Adrenal gland (tissue), 5 donors: ENCODE measurements at regions not wholly inside any gene's neighbourhood (a gene's known extent, or its start where the extent isn't known, plus 50 kb on each side); places are given as distances from the start of the nearest gene placed in this dataset.
"Not testable (repeated sequence)": the region's sequence is repeated elsewhere in the genome, so short reads cannot be mapped to it uniquely, and the experiment has no call there.

Experiments used
- POLR2A ChIP-seq, 2 donors: fragments of 450-650 bp; IDR thresholded peaks; one replicate each; pipeline ENCODE4 v1.6.1; 2017; ENCODE audit warnings: antibody characterized with exemption in 2 of 2, mild to moderate bottlenecking in 2 of 2, moderate library complexity in 1 of 2
- TF ChIP-seq, protein P1 (sequence below), 6 experiments: fragments of 450-650 bp in 4 of 6; fragments of 200-600 bp in 2 of 6; sonication (generic) in 1 of 6; IDR thresholded peaks; 1 replicate in 5 of 6; 2 replicates in 1 of 6; pipeline versions ENCODE4 v1.5.1 to v1.8.0; 2016 to 2021; ENCODE audit warnings: antibody characterized with exemption in 6 of 6, mild to moderate bottlenecking in 2 of 6, moderate library complexity in 1 of 6
- donor health status: DM: no; HTN: no; CAD: no.

DNA sequence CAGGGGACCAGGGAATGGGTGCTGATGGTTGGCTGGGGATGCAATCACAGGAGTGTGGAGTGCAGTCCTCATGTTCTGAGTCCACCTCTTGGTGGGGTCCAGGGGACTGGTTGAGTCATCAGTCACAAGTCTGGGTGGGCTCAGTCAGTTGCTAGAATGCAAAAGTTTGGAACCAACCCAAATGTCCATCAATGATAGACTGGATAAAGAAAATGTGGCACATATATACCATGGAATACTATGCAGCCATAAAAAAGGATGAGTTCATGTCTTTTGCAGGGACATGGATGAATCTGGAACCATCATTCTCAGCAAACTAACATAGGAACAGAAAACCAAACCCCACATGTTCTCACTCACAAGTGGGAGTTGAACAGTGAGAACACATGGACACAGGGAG, 199.0 kb upstream of the PITRM1 start:
- TF ChIP-seq POLR2A (IDR thresholded peaks at IDR 0.05) = not testable (repeated sequence)
- TF ChIP-seq, protein P1, sequence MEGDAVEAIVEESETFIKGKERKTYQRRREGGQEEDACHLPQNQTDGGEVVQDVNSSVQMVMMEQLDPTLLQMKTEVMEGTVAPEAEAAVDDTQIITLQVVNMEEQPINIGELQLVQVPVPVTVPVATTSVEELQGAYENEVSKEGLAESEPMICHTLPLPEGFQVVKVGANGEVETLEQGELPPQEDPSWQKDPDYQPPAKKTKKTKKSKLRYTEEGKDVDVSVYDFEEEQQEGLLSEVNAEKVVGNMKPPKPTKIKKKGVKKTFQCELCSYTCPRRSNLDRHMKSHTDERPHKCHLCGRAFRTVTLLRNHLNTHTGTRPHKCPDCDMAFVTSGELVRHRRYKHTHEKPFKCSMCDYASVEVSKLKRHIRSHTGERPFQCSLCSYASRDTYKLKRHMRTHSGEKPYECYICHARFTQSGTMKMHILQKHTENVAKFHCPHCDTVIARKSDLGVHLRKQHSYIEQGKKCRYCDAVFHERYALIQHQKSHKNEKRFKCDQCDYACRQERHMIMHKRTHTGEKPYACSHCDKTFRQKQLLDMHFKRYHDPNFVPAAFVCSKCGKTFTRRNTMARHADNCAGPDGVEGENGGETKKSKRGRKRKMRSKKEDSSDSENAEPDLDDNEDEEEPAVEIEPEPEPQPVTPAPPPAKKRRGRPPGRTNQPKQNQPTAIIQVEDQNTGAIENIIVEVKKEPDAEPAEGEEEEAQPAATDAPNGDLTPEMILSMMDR (IDR thresholded peaks at IDR 0.05) = not testable (repeated sequence)
